Activated effector memory CD4-positive, alpha-beta T cell treated with anti-CD3 and anti-CD28 coated beads, Interleukin-2, amount 50 U/mL, for 16 hours (primary cell): ENCODE measurements at regions not wholly inside any gene's neighbourhood (a gene's known extent, or its start where the extent isn't known, plus 50 kb on each side); places are given as distances from the start of the nearest gene placed in this dataset.
"Not testable (repeated sequence)": the region's sequence is repeated elsewhere in the genome, so short reads cannot be mapped to it uniquely, and the experiment has no call there.

Experiments used
- DNase-seq: peaks from one replicate; pipeline ENCODE4 v3.0.0-alpha.2; 2020

DNA sequence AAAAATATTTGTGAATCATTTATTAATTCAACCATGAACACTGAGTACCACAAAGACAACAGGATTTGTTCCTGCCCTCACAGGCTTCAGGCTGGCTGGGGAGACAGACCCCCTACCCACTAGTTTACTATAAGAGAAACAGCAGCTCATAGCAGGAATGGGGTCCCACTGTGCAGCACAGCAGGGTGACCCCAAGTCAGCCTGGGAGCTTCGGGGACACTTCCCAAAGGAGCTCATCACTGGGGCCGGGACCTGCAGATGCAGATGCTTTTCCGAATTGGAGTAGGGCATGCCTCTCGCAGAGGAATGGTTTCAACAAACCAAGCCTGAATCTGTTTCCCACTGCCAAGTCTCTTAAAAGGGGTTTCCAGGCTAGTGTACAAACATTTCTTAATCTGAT lies 176.2 kb upstream of the PWP1 start:
- DNase-seq, result no peak

DNA sequence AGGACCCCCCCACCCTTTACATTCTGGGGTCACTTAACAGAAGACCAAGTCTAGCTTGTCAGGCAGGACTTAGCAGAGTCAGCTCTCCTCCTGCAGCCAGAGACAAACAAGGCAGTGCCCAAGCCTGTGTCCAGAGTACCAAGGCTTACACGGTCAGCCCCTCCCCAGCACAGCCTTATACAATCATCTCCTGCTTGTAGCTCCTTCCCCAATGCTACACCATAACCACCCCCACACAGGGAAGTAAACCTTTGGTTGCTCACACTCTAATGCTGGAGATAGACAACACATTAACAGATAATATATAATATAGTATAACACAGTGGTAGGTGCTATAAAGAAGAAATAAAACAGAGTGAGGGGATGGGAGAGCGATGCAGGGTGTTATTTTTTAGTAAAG lies 175.4 kb upstream of the PWP1 start:
- DNase-seq, result no peak

DNA sequence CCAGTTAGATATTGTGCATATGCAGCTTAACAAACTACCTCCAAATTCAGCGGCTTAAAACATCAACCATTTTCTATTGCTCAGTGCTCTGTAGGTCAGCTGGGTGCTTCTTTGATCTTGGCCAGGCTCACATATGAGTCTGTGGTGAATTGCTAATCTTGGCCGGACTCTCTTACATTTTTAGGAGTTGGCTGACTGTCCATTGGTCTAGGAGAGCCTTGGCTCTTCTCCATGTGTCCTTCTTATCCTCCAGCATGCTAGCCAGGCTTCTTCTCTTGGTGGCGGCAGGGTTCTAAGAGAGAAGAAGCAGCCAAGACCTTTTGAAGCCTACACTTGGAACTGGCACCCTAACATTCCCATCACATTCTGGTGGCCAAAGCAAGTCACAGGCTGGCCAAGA lies 174.3 kb upstream of the PWP1 start:
- DNase-seq, result no peak

DNA sequence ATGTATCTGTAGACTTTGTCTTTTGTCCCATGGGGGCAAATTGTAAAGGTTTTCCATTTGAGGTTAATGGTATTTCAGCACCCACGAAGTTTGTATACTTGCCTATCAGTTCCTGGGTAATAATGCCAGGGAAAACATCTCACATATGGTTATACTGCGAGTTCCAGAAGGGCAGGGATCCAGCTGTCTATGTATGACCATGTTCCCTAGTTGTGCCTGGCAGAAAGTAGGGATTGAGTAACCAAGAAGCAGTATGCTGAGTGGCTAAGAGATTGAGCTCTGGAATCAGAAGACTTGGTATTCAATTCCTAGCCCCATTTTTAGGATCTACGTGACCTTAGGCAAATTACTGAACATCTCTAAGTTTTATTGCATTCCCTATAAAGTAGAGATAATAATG lies 173.2 kb upstream of the PWP1 start:
- no peak for DNase-seq

DNA sequence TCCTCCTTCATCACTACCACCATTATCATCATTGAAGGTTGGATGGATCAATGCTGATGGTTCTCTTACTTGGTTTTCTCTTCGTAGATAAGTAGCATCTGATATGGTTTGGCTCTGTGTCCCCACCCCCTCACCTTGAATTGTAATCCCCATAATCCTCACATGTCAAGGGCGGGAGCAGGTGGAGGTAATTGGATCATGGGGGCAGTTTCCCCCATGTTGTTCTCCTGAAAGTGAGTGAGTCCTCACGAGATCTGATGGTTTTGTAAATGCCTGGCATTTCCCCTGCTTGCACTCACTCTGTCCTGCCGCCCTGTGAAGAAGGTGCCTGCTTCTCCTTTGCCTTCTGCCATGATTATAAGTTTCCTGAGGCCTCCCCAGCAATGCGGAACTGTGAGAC lies 172.4 kb upstream of the PWP1 start:
- no peak for DNase-seq

DNA sequence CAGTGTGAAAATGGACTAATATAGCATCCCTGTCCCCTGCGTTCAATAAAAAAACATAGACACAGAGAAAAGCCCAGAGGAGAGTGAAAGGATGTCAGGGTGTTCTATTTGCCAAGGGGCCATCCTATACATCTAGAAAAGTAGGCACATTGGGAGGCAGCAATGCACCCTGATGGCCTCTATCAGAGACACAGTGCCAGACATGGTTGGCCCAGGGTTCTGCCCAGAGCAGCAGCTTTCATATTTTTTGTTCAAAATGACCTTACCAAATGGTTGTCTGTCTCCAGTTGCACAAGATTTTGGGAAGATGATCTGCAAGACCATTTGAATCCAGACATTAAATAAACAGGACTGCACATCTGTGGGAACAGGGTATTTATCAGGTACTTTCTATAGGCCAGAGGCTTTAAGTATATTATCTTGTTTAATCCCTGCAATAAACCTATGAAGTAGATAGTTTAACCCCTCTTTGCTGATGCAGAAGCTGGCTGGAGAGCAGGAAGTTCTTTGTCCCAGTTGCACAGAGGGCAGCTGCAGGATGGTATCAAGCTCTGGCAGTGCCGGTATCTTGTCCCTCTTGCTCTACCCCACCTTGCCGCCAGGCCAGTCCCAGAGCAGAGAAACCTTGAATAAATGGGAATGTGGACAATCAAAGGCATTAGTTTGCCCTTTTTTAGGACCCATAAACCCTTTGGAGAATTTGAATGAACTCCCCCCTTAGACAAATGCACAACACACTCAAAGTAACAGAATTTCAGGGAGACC lies 171.8 kb upstream of the PWP1 start:
- no peak for DNase-seq

DNA sequence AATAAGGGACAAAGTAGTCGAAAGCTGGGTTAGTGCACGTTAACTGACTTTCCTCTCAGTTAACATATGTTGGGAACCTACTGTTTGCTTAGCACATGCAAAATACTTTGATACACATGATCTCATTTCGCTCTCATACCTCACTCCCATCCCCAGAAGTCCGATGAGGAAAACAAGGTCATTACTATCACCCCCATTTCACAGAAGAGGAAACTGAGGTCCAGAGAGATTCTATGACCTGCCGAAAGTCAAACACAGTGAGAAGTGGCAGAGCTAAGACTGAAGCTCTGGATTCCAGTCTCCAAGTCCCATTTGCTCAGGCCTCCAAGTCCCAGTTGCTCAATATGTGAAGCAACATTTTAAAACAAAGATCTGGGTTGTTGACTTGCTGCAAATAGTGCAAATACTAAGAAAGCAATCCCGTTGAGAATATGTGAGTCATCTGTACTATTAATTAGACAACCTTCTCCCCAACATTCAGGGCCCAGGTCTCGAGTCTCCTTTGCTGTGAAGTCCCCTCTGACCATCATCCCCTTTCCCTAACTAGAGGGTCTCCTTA lies 170.6 kb upstream of the PWP1 start:
- DNase-seq, result no peak

DNA sequence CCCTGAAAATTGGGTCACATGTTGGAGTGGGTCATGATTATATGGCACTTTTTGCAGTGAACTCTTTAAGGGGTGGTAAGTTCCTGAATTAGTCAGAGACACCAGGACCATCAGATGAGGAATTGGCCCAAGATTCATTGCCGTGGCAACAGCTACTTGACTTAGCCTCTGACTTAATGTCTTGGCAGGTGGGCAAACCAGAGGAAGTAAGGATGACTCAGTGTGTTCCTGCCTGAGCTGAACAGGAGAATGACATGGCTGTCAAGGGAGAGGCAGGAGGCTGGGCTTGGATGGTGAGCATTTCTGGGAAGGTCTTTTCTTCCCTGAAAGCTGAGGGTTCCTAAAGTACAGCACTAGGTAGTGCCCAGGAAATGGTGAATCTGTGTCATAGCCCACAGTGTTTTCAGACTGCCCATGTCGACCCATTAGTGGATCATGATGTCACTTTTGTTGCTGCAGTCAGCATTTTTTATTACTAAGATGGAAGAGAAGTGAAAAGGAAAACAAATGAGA lies 170.1 kb upstream of the PWP1 start:
- DNase-seq, result no peak

DNA sequence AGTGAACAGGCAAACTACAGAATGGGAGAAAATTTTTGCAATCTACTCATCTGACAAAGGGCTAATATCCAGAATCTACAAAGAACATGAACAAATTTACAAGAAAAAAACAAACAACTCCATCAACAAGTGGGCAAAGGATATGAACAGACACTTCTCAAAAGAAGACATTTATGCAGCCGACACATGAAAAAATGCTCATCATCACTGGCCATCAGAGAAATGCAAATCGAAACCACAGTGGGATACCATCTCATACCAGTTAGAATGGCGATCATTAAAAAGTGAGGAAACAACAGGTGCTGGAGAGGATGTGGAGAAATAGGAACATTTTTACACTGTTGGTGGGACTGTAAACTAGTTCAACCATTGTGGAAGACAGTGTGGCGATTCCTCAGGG lies 167.8 kb upstream of the PWP1 start:
- not testable (repeated sequence) for DNase-seq

DNA sequence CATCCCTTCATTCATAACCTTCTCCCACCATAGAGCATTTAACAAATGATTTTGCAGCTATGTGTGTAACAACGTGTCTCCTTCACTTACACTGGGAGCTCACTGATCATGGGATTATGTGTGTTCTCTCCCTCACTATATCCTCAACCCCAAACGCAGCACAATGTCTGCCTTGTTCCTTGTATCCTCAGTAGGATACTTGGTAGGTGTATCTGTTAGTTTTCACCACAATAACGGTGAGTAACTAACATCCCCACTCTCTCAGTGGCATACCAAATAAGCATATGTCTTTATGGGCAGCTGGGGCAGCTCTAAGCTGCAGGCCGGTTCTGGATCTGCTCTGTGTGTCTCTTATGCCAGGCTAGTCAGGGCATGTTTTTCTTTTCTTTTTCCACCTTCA lies 166.7 kb upstream of the PWP1 start:
- DNase-seq, result no peak

DNA sequence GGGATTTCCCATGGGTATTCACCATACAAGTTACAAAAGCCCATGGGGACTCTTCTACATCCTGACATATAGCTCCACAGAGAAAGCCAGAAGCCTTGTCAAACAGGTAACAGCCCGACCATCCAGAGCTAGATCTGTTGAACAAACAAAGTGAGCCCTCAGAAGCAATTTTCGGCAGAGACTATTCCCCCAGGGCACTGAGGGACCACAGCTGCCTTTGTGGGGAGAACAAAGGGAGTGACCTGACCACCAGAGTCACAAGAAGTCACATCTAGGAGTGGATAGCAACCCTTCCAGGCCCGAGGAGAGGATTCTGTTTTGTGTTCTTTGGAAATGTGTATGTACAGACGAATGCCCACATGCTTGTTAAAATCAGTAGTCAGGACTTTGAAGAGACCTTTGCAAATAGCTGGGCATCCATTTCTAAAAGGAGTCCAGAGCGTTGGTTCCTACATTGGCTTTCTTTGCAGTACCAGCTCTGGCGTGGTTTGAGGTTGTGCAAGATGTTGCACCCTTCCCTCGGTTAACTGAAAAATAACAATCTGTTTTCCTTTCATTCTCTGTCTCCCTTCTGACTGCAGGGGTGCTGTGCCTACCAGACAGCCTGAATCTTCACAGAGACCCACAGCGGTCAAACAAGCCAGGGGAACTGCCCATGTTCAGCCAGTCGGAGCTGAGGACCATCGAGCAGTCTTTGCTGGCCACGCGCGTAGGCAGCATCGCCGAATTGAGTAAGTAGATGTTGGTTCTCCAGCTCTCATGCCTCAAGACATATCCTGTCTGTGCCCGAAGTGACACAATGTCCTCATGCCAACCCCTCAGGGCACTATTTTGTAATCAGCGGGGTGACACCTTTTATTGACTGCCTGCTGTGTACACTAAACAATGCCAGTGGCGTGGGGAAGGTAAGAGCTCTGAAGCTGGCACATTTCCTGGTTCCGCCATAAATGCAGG lies 165.4 kb upstream of the PWP1 start:
- DNase-seq, result no peak

DNA sequence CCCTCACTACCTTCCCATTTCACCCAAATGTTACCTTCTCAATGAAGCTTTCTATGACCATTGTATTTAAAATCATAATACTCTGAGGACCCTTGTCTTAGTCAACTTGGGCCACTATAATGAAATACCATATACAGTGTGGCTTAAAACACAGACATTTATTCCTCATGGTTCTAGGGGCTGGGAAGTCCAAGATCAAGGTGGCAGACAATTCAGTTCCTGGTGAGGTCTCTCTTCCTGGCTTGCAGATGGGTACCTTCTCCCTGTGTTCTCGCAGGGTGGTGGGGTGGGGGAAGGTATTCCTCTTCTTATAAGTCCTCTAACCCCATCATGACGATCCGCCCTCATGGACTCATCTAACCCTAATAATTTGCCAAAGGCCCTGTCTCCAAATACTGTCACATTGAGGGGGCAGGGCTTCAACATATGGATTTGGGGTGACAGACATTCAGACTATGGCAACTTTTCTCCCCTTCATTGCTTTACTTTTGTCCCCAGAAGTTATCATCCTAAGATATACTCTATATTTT lies 163.7 kb upstream of the PWP1 start:
- DNase-seq, result no peak

DNA sequence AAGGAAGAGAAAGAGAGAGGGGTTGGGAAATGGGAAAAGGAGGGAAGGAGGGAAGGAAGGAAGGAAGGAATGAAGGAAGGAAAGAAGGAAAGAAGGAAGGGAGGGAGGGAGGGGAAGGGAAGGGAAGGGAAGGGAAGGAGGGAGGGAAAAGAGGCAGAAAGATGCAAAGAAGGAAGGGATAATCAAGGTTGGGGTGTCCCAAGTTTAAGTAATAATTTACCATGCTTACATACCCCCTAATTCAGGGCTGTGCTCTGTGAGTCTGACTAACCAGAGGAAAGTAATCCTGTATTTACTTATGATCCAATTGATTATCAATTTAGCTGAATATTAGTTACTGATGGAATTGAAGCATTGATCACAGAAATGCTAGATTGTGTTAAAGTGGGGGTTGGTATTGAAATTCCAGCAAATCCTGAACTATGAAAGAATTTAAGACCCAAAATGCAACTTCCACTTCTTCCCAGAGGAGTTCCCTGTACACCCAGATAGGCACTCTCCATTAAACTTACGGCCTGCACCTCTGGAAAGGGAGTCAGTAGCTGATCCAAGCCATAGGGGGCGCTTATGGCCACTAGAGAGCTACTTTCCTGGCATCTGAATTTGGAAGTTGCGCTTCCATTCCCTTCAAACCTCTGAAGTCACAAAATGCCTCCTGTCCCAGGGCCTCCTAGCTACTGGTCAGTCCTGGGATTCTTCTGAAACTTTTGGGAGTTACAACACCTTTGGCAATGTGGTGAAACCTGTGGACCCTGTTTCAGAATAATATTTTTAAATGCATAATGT lies 162.7 kb upstream of the PWP1 start:
- DNase-seq, result no peak

DNA sequence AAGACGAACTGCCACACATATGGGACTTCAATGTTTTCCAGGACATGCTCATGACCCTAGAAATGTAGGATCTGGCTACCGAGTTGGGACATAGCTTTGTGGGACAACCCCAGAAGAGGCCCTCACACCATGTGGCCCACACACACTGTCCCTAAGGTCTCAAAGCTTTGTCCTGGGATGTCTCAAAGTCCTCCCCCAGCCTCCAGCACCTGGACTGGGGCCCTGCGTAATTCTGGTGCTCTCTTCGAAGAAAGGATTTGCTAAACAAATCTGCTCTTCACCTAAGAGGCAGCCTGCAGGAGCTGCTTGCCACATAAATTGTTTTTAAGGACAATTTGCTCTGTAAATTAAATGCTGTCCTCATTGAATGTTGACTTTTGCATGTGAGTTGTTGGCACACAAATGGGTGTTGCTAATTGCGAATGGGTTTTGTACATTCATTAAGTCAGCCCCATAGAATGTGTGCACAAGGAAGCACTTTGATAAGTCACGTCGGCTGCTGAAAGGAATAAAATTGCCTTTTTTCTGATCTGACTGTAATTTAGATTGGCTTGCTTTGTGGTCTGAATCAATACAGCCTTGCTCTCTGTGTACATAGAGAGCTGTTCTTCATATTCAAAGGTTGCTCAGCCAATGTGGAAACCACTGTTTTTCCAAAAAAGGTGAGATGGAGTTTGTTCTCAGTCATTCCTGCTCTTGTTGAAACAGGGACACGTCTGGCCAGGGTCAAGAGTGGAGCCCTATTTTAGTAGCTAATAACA lies 161.6 kb upstream of the PWP1 start:
- no peak for DNase-seq

DNA sequence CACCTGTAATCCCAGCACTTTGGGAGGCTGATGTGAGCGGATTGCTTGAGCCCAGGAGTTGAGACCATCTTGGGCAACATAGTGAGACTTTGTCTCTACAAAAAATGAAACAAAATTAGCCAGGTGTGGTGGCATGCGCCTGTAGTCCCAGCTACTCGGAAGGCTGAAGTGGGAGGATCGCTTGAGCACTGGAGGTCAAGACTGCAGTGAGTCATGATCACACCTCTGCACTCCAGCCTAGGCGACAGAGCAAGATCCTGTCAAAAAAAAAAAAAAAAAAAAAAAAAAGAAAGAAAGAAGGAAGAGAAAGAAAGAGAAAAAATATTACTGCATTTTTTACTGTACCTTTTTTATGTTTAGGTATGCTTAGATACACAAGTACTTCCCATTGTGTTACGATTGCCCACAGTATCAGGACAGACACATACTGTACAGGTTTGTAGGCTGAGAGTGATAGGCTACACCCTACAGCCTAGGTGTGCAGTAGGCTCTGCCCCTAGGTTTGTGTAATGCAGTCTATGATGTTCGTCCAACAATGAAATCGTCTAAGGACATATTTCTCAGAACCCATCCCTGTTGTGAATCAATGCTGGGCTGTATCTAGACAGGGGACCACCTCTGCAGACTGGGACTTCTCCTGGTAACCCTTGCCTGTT lies 160.4 kb upstream of the PWP1 start:
- DNase-seq, result no peak

DNA sequence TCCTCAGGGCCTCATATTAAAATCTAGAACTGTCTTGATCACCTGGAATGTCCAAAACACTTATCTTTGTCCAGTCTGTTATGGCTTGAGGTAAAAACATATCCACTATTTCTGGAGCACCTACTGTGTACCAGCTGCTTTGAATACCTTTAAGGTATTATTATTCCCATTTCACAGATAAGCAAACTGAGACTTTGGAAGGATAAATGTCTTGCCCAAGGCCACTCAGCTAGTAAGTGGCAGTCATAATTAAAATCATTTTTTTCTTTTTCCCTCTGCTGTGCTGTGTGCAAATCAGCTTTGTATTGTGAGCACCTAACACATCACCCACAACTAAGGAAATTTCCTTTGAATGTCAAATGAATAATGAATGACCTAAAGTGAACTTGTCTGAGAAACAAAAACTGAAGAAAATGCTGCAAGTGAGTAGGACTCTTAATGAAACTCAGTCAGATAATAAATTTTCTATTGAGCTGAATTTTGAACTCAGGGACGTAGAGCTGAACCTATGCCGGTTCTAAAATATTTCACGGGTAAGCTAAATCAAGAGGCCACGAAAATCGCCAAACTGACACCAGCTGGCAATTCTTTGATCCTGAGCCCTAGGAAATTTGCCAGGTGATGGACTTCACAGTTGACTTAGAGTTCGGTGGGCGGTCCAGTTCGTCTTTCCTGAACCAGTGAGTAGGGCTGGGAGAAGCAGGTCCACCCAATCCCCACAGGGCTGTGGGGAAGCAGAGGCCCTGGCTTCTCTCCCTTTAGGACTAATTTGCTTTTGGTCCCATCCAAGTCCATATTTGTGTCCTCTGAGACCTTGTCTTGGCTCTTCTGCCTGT lies 159.7 kb upstream of the PWP1 start:
- no peak for DNase-seq

DNA sequence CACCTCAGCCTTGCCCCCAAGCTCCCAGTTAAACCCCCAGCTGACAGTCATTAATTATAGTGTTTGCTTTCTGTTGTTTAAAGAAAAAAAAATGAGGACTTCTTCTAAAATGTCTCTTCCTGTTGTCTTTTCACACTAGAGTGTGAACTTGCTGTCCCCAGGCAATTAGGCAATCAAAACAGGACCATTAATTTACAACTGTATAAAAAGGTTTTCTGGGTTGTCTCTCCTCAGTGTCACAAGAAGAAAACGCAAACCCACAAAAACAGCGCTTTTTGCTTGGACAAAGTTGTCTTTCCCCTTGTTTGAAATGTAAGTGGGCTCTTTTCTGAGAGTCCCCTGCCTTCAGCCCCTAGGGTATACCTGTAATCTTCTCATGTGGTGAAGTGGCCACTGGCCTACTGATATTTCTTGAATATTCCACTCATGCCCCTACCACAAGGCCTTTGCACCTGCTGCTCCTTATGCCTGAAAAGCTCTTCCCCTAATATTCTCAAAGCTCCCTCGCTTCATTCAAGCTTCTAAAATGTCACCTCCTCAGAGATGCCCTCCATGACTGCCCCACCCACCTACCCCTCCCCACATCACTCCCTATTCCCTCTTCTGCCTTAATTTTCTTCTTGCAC lies 158.9 kb upstream of the PWP1 start:
- no peak for DNase-seq

DNA sequence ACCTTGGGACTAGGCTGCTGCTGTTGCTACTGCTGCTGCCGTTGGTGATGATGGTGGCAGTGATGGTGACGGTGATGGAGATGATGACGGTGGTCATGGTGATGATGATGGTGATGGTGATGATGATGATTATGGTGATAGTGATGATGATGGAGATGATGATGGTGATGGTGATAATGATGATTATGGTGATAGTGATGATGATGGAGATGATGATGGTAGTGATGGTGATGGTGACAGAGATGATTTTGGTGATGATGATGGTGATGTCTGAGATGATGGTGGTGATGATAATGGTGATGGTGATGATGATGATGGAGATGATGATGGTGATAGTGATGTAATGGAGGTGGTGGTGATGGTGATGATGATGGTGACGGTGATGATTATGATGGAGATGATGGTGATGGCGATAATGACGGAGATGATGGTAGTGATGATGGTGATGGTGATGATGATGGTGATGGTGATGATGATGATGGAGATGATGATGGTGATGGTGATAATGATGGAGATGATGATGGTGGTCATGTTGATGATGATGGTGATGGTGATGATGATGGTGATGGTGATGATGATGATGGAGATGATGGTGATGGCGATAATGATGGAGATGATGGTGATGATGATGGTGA lies 156.8 kb upstream of the PWP1 start:
- DNase-seq, result no peak

DNA sequence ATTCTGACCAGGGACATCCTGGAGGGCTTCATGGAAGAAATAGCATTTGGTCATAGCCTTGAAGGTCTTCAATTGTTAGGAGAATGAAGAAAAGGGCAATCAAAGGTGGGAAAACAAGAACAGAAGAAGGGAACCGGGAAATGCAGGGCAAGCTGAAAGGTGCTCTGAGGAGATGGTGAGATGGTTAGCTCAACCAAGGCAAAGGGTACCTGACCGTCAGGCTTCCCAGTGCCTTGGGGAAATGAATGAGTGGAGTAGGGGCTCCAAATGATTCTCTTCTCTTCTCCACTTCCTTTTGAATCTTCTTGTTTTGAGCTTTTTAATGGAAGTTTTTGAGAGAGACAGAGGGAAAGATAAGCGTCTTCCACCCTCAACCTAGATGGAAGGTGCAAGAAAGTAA lies 155.6 kb upstream of the PWP1 start:
- no peak for DNase-seq
